ENCODE measurements at regions not wholly inside any gene's neighbourhood (a gene's known extent, or its start where the extent isn't known, plus 50 kb on each side); places are given as distances from the start of the nearest gene placed in this dataset.

- ChIA-PET POLR2A (no interaction called here), CTCF (no interaction called here)
- H3K4me3 ChIP-seq (ENCODE audit: low read depth, low read length) = no peak overlapping the region
- DNase-seq (ENCODE audit: low read depth, low spot score) = no peak
- no peak for TF ChIP-seq CTCF (IDR thresholded peaks at IDR 0.05; ENCODE audit: insufficient read depth, low read length, missing control alignments)
These were observed 140.7 kb upstream of the KLF12 start for GRCh38 chr13:74274916-74275315.

- H3K4me3 ChIP-seq (ENCODE audit: low read depth, low read length) = no peak overlapping the region
- CTCF ChIA-PET = interaction anchor here (1.3 kb wide), 1 partner anchor 14 kb away, joined by 5 read pairs; no protein-coding TSS in a partner anchor
- no peak for TF ChIP-seq CTCF (IDR thresholded peaks at IDR 0.05; ENCODE audit: insufficient read depth, low read length, missing control alignments)
- DNase-seq (ENCODE audit: low read depth, low spot score) = no peak
- POLR2A ChIA-PET = no interaction called here
These were observed 139.4 kb upstream of the KLF12 start for GRCh38 chr13:74273581-74273980.

- no peak for TF ChIP-seq CTCF (IDR thresholded peaks at IDR 0.05; ENCODE audit: insufficient read depth, low read length, missing control alignments)
- no peak for DNase-seq (ENCODE audit: low read depth, low spot score)
- POLR2A ChIA-PET = interaction anchor here (0.5 kb wide), 1 partner anchor 225 kb away, joined by 3 read pairs; no protein-coding TSS in a partner anchor
- CTCF ChIA-PET = interaction anchor here (1.3 kb wide), 1 partner anchor 14 kb away, joined by 5 read pairs; no protein-coding TSS in a partner anchor
- no peak overlapping the region for H3K4me3 ChIP-seq (ENCODE audit: low read depth, low read length)
These were observed 138.6 kb upstream of the KLF12 start for GRCh38 chr13:74272826-74273225.

- POLR2A ChIA-PET = no interaction called here
- CTCF ChIA-PET = no interaction called here
- no peak overlapping the region for H3K4me3 ChIP-seq (ENCODE audit: low read depth, low read length)
- no peak for DNase-seq (ENCODE audit: low read depth, low spot score)
- TF ChIP-seq CTCF (IDR thresholded peaks at IDR 0.05; ENCODE audit: insufficient read depth, low read length, missing control alignments) = no peak
These were observed 135.8 kb upstream of the KLF12 start for GRCh38 chr13:74270018-74270417.

GRCh38 chr13:74266861-74267260 lies 132.7 kb upstream of the KLF12 start:
- H3K4me3 ChIP-seq (ENCODE audit: low read depth, low read length) = no peak overlapping the region
- ChIA-PET CTCF (interaction anchor here (1.4 kb wide), 1 partner anchor 20 kb away, joined by 4 read pairs; no protein-coding TSS in a partner anchor), POLR2A (no interaction called here)
- DNase-seq (ENCODE audit: low read depth, low spot score) = no peak
- TF ChIP-seq CTCF (IDR thresholded peaks at IDR 0.05; ENCODE audit: insufficient read depth, low read length, missing control alignments) = no peak

- no peak overlapping the region for H3K4me3 ChIP-seq (ENCODE audit: low read depth, low read length)
- no peak for DNase-seq (ENCODE audit: low read depth, low spot score)
- no peak for TF ChIP-seq CTCF (IDR thresholded peaks at IDR 0.05; ENCODE audit: insufficient read depth, low read length, missing control alignments)
- CTCF ChIA-PET = interaction anchor here (1.4 kb wide), 1 partner anchor 20 kb away, joined by 4 read pairs; no protein-coding TSS in a partner anchor
- POLR2A ChIA-PET = interaction anchor here (0.5 kb wide), 1 partner anchor 13 kb away, joined by 3 read pairs; no protein-coding TSS in a partner anchor
These were observed 132.1 kb upstream of the KLF12 start for GRCh38 chr13:74266309-74266708.

Data from AG04449 (cell line).